ENCODE measurements at regions not wholly inside any gene's neighbourhood (a gene's known extent, or its start where the extent isn't known, plus 50 kb on each side); places are given as distances from the start of the nearest gene placed in this dataset.

DNA sequence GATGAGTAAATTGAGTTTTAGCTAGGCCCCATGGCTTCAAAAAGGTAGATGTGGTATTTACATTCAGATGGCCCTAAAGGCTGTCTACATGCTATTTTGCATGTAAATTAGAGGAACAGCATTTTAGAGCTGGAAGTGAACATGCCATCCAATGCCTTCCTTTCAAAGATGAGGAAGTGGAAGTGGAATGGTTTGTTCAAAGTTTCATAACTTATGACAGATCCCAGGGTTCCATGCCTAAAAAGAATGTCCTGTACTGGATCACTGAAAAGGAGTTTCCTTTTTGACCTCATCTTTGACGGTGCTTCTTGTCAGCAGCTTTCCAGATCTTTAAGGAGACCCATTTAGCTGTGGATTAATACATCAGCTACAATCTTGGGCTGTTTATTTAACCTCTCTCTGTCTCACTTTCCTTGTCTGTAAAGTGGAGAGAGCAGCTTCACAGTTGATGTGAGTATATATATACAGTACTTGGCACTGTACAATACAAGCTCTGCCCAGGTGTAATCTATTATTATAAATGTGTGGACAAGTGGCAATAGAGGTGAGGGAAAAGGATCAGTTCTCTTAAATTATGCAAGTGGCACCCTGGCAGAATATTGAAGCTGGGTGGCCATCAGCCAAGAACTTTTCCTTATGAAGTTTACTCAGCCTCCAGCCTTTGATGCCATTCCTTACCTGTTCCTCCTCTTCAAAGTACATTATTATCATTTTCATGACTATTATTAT, 68.7 kb upstream of the GOLGA8B start:
- ChIA-PET POLR2A (no interaction called here), CTCF (ENCODE audit: low intra/inter-chr PET ratio, low total read pairs) (no interaction called here)
- H3K4me2 ChIP-seq (ENCODE audit: low read depth, low read length), result no peak overlapping the region
- no peak overlapping the region for H3K4me3 ChIP-seq (replicated peaks in 1 of 3; ENCODE audit: insufficient read depth in 1 of 3, low read depth in 2 of 3, low read length in 3 of 3)
- in situ Hi-C loops (cut with HindIII; ENCODE audit: extremely low pct_ligation_motif_present, low pct_unique_long_range_greater_than_20kb), result no loop called here
- H3K4me1 ChIP-seq (ENCODE audit: insufficient read depth, low read length), result no peaks in the 10 kb centered on the region
- intact Hi-C loops (cut with micrococcal nuclease; ENCODE audit: unreplicated experiment), result no loop called here
- H2AFZ ChIP-seq (ENCODE audit: low read length), result no peak overlapping the region
- ATAC-seq (no peak), FAIRE-seq (no peak), DNase-seq (ENCODE audit: low spot score) (no peak)
- H3K27ac ChIP-seq (ENCODE audit: extremely low read length, insufficient read depth, low read length), result no peak overlapping the region
- H3K27me3 ChIP-seq (ENCODE audit: control insufficient read depth in 1 of 2, insufficient read depth in 2 of 2, low read length in 2 of 2), result no peaks in the 10 kb centered on the region
- no peaks in the 10 kb centered on the region for H3K79me2 ChIP-seq (ENCODE audit: insufficient read depth, low read length)
- BruUV-seq (replicated peaks), result no TSS peak
- WGBS (ENCODE audit: low lambda C conversion rate), result 0% methylated on average over 1 of the region's 1 CpG
- H4K20me1 ChIP-seq (ENCODE audit: insufficient read depth, low read length), result no peaks in the 10 kb centered on the region
- no peaks in the 10 kb centered on the region for H3K9me3 ChIP-seq (ENCODE audit: low read length)
- TF ChIP-seq CHCHD3 (CRISPR knock-in tag; IDR thresholded peaks at IDR 0.05) (no peak), NCOR1 (IDR thresholded peaks at IDR 0.05; ENCODE audit: borderline replicate concordance, low read length) (no peak), PCBP1 (IDR thresholded peaks at IDR 0.05; ENCODE audit: borderline replicate concordance, low read depth, low read length) (no peak), TEAD2 (CRISPR knock-in tag; IDR thresholded peaks at IDR 0.05) (no peak), ZNF792 (CRISPR knock-in tag; IDR thresholded peaks at IDR 0.05) (no peak), ZNF558 (CRISPR knock-in tag; IDR thresholded peaks at IDR 0.05; ENCODE audit: borderline replicate concordance) (no peak), ZNF737 (CRISPR knock-in tag; IDR thresholded peaks at IDR 0.05; ENCODE audit: borderline replicate concordance) (no peak), ZNF598 (CRISPR knock-in tag; IDR thresholded peaks at IDR 0.05; ENCODE audit: borderline replicate concordance) (no peak), KLF9 (CRISPR knock-in tag; IDR thresholded peaks at IDR 0.05; ENCODE audit: low read depth) (no peak), JUN (CRISPR knock-in tag; IDR thresholded peaks at IDR 0.05) (no peak), ZNF674 (CRISPR knock-in tag; IDR thresholded peaks at IDR 0.05; ENCODE audit: low read depth) (no peak), NFE2L1 (CRISPR knock-in tag; IDR thresholded peaks at IDR 0.05; ENCODE audit: borderline replicate concordance) (no peak), CENPT (CRISPR knock-in tag; IDR thresholded peaks at IDR 0.05; ENCODE audit: low read depth) (no peak), MAZ (IDR thresholded peaks at IDR 0.05; ENCODE audit: borderline replicate concordance, low read depth, low read length) (no peak), MAZ (CRISPR knock-in tag; IDR thresholded peaks at IDR 0.05; ENCODE audit: low read depth) (no peak), ZNF24 (IDR thresholded peaks at IDR 0.05) (no peak), MATR3 (CRISPR knock-in tag; IDR thresholded peaks at IDR 0.05) (no peak), ZNF775 (CRISPR knock-in tag; IDR thresholded peaks at IDR 0.05; ENCODE audit: borderline replicate concordance) (no peak), TSC22D2 (CRISPR knock-in tag; IDR thresholded peaks at IDR 0.05; ENCODE audit: borderline replicate concordance) (no peak)
- TF ChIP-seq, protein P1, sequence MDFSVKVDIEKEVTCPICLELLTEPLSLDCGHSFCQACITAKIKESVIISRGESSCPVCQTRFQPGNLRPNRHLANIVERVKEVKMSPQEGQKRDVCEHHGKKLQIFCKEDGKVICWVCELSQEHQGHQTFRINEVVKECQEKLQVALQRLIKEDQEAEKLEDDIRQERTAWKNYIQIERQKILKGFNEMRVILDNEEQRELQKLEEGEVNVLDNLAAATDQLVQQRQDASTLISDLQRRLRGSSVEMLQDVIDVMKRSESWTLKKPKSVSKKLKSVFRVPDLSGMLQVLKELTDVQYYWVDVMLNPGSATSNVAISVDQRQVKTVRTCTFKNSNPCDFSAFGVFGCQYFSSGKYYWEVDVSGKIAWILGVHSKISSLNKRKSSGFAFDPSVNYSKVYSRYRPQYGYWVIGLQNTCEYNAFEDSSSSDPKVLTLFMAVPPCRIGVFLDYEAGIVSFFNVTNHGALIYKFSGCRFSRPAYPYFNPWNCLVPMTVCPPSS (IDR thresholded peaks at IDR 0.05), result no peak
- no peak overlapping the region for H3K9ac ChIP-seq (ENCODE audit: insufficient read depth, low read depth, low read length)
- H3K36me3 ChIP-seq (replicated peaks in 1 of 2; ENCODE audit: control insufficient read depth in 1 of 2, insufficient read depth in 2 of 2, low read length in 2 of 2), result no peaks in the 10 kb centered on the region
